ENCODE measurements at regions not wholly inside any gene's neighbourhood (a gene's known extent, or its start where the extent isn't known, plus 50 kb on each side); places are given as distances from the start of the nearest gene placed in this dataset.

DNA sequence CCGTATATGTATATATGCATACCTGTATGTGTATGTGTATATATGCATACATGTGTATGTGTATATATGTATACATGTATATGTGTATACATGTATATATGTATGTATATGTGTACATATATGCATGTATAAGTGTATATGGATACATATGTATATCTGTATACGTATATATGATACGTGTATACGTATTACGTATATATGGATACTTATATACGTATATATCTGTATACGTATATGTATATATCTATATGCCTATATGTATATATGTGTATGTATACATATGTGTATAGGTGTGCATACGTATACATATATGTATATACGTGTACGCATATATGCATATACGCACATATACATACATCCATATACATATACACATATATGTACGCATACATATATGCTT is 681.6 kb upstream of the ANO3 start:
- no peak overlapping the region for H3K4me3 ChIP-seq (ENCODE audit: low read depth, low read length)
- no peak for DNase-seq (ENCODE audit: low read depth)
- TF ChIP-seq CTCF (IDR thresholded peaks at IDR 0.05; ENCODE audit: control insufficient read depth, extremely low read depth, insufficient read depth): no peak

GRCh38 chr11:25655636-25656035 is 676.3 kb upstream of the ANO3 start:
- TF ChIP-seq CTCF (IDR thresholded peaks at IDR 0.05; ENCODE audit: control insufficient read depth, extremely low read depth, insufficient read depth): no peak
- H3K4me3 ChIP-seq (ENCODE audit: low read depth, low read length): no peak overlapping the region
- DNase-seq (ENCODE audit: low read depth): no peak

DNA sequence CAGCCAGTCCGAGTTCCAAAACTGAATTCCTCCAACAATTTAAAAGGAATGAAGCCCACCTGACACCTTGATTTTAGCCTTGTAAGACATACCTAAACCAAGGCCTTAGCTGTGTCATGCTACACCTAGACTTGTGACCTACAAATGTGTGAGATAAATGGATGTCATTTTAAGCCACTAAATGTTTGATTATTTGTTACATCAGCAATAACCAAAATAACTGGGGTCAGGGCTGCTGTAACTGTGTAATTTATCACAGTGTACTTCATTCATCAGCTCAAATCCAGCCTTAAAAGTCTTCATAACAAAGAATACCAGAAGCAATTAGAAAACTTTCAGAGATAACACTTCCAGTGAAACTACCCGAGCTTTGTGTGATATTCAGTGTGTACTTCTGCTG is 673.0 kb upstream of the ANO3 start:
- no peak for DNase-seq (ENCODE audit: low read depth)
- TF ChIP-seq CTCF (IDR thresholded peaks at IDR 0.05; ENCODE audit: control insufficient read depth, extremely low read depth, insufficient read depth): no peak

DNA sequence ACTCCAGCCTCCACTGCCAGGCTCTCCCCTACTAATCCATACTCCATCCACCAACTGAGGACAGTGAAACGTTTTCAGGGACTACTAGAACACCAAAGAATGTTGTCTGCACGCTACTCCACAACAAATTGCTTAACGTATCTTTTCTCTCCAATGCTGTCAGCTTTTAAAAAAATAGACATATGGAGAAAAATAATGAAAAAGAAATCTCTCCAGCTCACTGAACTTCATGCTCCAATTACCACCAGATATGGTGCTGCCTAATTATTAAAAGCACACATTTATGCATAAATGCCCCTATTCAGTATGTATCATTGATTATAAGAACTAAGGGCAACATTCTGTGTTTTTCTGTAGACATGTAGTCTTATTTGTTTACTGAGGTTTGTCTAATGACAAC is 672.2 kb upstream of the ANO3 start:
- DNase-seq (ENCODE audit: low read depth): no peak
- no peak for TF ChIP-seq CTCF (IDR thresholded peaks at IDR 0.05; ENCODE audit: control insufficient read depth, extremely low read depth, insufficient read depth)
- no peak overlapping the region for H3K4me3 ChIP-seq (ENCODE audit: low read depth, low read length)

More for the DNA sequence above, 673.0 kb upstream of the ANO3 start:
- H3K4me3 ChIP-seq (ENCODE audit: low read depth, low read length): no peak overlapping the region

- no peak for TF ChIP-seq CTCF (IDR thresholded peaks at IDR 0.05; ENCODE audit: control insufficient read depth, extremely low read depth, insufficient read depth)
- DNase-seq (ENCODE audit: low read depth): peak; percentile 6
- no peak overlapping the region for H3K4me3 ChIP-seq (ENCODE audit: low read depth, low read length)
Observed at GRCh38 chr11:25667871-25668270, 664.1 kb upstream of the ANO3 start.

GRCh38 chr11:25691959-25692358 is 640.0 kb upstream of the ANO3 start:
- no peak for TF ChIP-seq CTCF (IDR thresholded peaks at IDR 0.05; ENCODE audit: control insufficient read depth, extremely low read depth, insufficient read depth)
- DNase-seq (ENCODE audit: low read depth): no peak
- no peak overlapping the region for H3K4me3 ChIP-seq (ENCODE audit: low read depth, low read length)

- no peak for TF ChIP-seq CTCF (IDR thresholded peaks at IDR 0.05; ENCODE audit: control insufficient read depth, extremely low read depth, insufficient read depth)
- DNase-seq (ENCODE audit: low read depth): no peak
- no peak overlapping the region for H3K4me3 ChIP-seq (ENCODE audit: low read depth, low read length)
Observed at GRCh38 chr11:25702417-25702816, 629.5 kb upstream of the ANO3 start.

All from LNCaP clone FGC (cell line).